Neural cell (in vitro differentiated cells): ENCODE measurements at regions not wholly inside any gene's neighbourhood (a gene's known extent, or its start where the extent isn't known, plus 50 kb on each side); places are given as distances from the start of the nearest gene placed in this dataset.

Source experiments
- H2AFZ ChIP-seq: fragments of 200-600, 300-800 bp; sonication (generic), shearing (Covaris generic); 2 replicates; pipeline ENCODE4 v1.6.0; 2014; ENCODE audit warnings: low read depth, mild to moderate bottlenecking, antibody characterized with exemption, low read length, moderate library complexity
- H3F3A ChIP-seq: fragments of 200-600 bp; shearing (Covaris generic); 2 replicates; pipeline ENCODE4 v1.6.1; 2016; ENCODE audit warnings: mild to moderate bottlenecking, moderate library complexity, mixed read lengths, antibody characterized with exemption, low read length; ENCODE audit not compliant: insufficient read depth, poor library complexity, severe bottlenecking
- H3K27ac ChIP-seq: fragments of 200-600, 300-800 bp; sonication (generic), shearing (Covaris generic); 2 replicates; pipeline ENCODE4 v1.5.1; 2014; ENCODE audit warnings: mild to moderate bottlenecking, low read length, moderate library complexity
- H3K27me3 ChIP-seq: fragments of 300-800, 200-600 bp; sonication (generic), shearing (Covaris generic); 2 replicates; pipeline ENCODE4 v1.6.0; 2014; ENCODE audit warnings: mild to moderate bottlenecking, low read depth, low read length, moderate library complexity; ENCODE audit not compliant: insufficient read depth
- H3K36me3 ChIP-seq: fragments of 300-800, 200-600 bp; sonication (generic), shearing (Covaris generic); 2 replicates; pipeline ENCODE4 v1.5.1; 2014; ENCODE audit warnings: mild to moderate bottlenecking, antibody characterized with exemption, low read length, moderate library complexity; ENCODE audit not compliant: insufficient read depth
- H3K4me2 ChIP-seq: fragments of 300-800, 200-600 bp; sonication (generic), shearing (Covaris generic); 2 replicates; pipeline ENCODE4 v1.6.0; 2014; ENCODE audit warnings: mild to moderate bottlenecking, low read length
- H3K4me3 ChIP-seq: fragments of 300-800, 200-600 bp; sonication (generic), shearing (Covaris generic); 2 replicates; pipeline ENCODE4 v1.5.1; 2014; ENCODE audit warnings: mild to moderate bottlenecking, low read length, moderate library complexity
- H3K79me2 ChIP-seq: fragments of 200-600 bp; shearing (Covaris generic); replicated peaks from 2 replicates; pipeline ENCODE4 v1.6.0; 2014; ENCODE audit warnings: mild to moderate bottlenecking, low read length, moderate library complexity; ENCODE audit not compliant: insufficient read depth
- H3K9ac ChIP-seq: fragments of 300-800, 200-600 bp; sonication (generic), shearing (Covaris generic); 2 replicates; pipeline ENCODE4 v1.6.1; 2016; ENCODE audit warnings: mild to moderate bottlenecking, low read length, mixed read lengths
- H3K9me2 ChIP-seq: fragments of 200-600 bp; shearing (Covaris generic); 2 replicates; pipeline ENCODE4 v1.6.1; 2016; ENCODE audit warnings: mild to moderate bottlenecking, low read length, mixed read lengths; ENCODE audit not compliant: insufficient read depth
- H3K9me3 ChIP-seq: fragments of 200-600, 300-800 bp; sonication (generic), shearing (Covaris generic); 2 replicates; pipeline ENCODE4 v1.6.1; 2016; ENCODE audit warnings: mild to moderate bottlenecking, mixed run types, low read length, moderate library complexity, mixed read lengths
- H4K20me1 ChIP-seq: fragments of 200-600 bp; shearing (Covaris generic); 2 replicates; pipeline ENCODE4 v1.6.1; 2016; ENCODE audit warnings: mild to moderate bottlenecking, mixed run types; ENCODE audit not compliant: insufficient read depth
- EP300 ChIP-seq: fragments of 450-650 bp; conservative IDR thresholded peaks from 2 replicates; pipeline ENCODE4 v1.6.1; 2014; ENCODE audit warnings: antibody characterized with exemption, mild to moderate bottlenecking, moderate library complexity; ENCODE audit not compliant: poor library complexity, severe bottlenecking
- EZH2 ChIP-seq: fragments of 200-600, 300-800 bp; shearing (Covaris generic), sonication (generic); IDR thresholded peaks from 2 replicates; pipeline ENCODE4 v1.6.1; 2014; ENCODE audit warnings: antibody characterized with exemption, low read length, borderline replicate concordance, mild to moderate bottlenecking; ENCODE audit not compliant: insufficient read depth, poor library complexity, severe bottlenecking
- MXI1 ChIP-seq: fragments of 450-650 bp; conservative IDR thresholded peaks from 2 replicates; pipeline ENCODE4 v1.6.1; 2014; ENCODE audit warnings: antibody characterized with exemption, mild to moderate bottlenecking; ENCODE audit not compliant: poor library complexity, severe bottlenecking
- POLR2AphosphoS5 ChIP-seq: IDR thresholded peaks from 2 replicates; pipeline ENCODE4 v1.6.1; 2012
- RAD21 ChIP-seq: fragments of 450-650 bp; conservative IDR thresholded peaks from 2 replicates; pipeline ENCODE4 v1.6.1; 2014; ENCODE audit warnings: antibody characterized with exemption, mild to moderate bottlenecking, moderate library complexity
- SMC3 ChIP-seq: fragments of 450-650 bp; conservative IDR thresholded peaks from 2 replicates; pipeline ENCODE4 v1.6.1; 2014; ENCODE audit warnings: antibody characterized with exemption, mild to moderate bottlenecking, moderate library complexity; ENCODE audit not compliant: poor library complexity
- TAF1 ChIP-seq: IDR thresholded peaks from 2 replicates; pipeline ENCODE4 v1.6.1; 2012; ENCODE audit warnings: low read depth
- TF ChIP-seq, protein P1 (sequence below): IDR thresholded peaks from 2 replicates; pipeline ENCODE4 v1.6.1; 2012; ENCODE audit warnings: borderline replicate concordance
- TF ChIP-seq, protein P2 (sequence below): fragments of 450-650 bp; IDR thresholded peaks from 2 replicates; pipeline ENCODE4 v1.5.1; 2014; ENCODE audit warnings: antibody characterized with exemption, mild to moderate bottlenecking, moderate library complexity; ENCODE audit not compliant: poor library complexity, severe bottlenecking

DNA sequence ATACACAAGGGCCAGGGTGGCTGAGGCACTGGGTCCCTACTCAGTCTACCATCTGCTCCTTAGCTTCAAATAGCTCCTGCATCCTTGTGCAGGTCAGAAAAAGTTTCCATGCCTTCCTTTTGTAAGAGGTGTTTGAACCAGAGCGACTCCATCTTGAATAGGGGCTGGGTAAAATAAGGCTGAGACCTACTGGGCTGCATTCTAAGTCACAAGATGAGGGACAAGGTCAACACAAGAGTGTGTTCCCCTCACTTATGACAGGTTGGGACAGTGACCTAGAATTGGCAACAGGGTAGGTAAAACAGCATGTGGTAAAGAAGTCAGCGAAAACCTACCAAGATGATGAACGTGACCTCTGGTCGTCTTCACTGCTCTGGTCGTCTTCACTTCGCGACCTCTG, 120.5 kb downstream of the KCNK1 start:
- no peaks in the 10 kb centered on the region for H3K79me2 ChIP-seq
- H3K4me2 ChIP-seq = no peak overlapping the region
- no peak overlapping the region for H3K4me3 ChIP-seq
- no peaks in the 10 kb centered on the region for H4K20me1 ChIP-seq
- no peak overlapping the region for H2AFZ ChIP-seq
- no peaks in the 10 kb centered on the region for H3K9me3 ChIP-seq
- H3K27me3 ChIP-seq = no peaks in the 10 kb centered on the region
- TF ChIP-seq, protein P1, sequence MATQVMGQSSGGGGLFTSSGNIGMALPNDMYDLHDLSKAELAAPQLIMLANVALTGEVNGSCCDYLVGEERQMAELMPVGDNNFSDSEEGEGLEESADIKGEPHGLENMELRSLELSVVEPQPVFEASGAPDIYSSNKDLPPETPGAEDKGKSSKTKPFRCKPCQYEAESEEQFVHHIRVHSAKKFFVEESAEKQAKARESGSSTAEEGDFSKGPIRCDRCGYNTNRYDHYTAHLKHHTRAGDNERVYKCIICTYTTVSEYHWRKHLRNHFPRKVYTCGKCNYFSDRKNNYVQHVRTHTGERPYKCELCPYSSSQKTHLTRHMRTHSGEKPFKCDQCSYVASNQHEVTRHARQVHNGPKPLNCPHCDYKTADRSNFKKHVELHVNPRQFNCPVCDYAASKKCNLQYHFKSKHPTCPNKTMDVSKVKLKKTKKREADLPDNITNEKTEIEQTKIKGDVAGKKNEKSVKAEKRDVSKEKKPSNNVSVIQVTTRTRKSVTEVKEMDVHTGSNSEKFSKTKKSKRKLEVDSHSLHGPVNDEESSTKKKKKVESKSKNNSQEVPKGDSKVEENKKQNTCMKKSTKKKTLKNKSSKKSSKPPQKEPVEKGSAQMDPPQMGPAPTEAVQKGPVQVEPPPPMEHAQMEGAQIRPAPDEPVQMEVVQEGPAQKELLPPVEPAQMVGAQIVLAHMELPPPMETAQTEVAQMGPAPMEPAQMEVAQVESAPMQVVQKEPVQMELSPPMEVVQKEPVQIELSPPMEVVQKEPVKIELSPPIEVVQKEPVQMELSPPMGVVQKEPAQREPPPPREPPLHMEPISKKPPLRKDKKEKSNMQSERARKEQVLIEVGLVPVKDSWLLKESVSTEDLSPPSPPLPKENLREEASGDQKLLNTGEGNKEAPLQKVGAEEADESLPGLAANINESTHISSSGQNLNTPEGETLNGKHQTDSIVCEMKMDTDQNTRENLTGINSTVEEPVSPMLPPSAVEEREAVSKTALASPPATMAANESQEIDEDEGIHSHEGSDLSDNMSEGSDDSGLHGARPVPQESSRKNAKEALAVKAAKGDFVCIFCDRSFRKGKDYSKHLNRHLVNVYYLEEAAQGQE = no peak
- TF ChIP-seq EP300 (no peak), TAF1 (no peak), SMC3 (no peak), POLR2AphosphoS5 (no peak), RAD21 (no peak), EZH2 (no peak), MXI1 (no peak)
- TF ChIP-seq, protein P2, sequence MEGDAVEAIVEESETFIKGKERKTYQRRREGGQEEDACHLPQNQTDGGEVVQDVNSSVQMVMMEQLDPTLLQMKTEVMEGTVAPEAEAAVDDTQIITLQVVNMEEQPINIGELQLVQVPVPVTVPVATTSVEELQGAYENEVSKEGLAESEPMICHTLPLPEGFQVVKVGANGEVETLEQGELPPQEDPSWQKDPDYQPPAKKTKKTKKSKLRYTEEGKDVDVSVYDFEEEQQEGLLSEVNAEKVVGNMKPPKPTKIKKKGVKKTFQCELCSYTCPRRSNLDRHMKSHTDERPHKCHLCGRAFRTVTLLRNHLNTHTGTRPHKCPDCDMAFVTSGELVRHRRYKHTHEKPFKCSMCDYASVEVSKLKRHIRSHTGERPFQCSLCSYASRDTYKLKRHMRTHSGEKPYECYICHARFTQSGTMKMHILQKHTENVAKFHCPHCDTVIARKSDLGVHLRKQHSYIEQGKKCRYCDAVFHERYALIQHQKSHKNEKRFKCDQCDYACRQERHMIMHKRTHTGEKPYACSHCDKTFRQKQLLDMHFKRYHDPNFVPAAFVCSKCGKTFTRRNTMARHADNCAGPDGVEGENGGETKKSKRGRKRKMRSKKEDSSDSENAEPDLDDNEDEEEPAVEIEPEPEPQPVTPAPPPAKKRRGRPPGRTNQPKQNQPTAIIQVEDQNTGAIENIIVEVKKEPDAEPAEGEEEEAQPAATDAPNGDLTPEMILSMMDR = no peak
- H3K27ac ChIP-seq = no peak overlapping the region
- no peaks in the 10 kb centered on the region for H3K36me3 ChIP-seq
- no peak overlapping the region for H3K9ac ChIP-seq
- H3K9me2 ChIP-seq = no peaks in the 10 kb centered on the region
- H3F3A ChIP-seq = no peaks in the 10 kb centered on the region

DNA sequence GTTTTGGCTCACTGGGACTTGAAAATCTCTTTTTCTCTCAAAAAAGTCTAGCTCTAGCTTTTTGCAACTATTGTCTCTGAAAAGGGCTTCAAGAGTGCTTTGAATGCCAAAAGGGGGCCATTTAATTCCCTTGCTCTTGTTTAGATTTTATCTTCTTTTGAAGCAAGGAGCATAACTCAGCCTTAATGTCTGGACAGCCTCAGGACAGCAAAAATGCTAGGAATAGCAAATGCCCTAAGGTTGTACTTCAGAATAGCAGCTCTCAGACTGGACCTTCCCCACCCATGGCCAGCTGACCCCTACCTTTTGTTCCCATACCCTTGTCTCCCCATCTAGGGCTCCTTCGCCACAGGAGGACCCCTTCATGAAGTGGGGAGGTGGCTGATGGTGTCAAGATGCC, 121.4 kb downstream of the KCNK1 start:
- Histone ChIP-seq H2AFZ (no peak overlapping the region), H3K27ac (no peak overlapping the region), H3K9me3 (no peaks in the 10 kb centered on the region), H4K20me1 (no peaks in the 10 kb centered on the region), H3K9me2 (no peaks in the 10 kb centered on the region), H3K36me3 (no peaks in the 10 kb centered on the region), H3K27me3 (no peaks in the 10 kb centered on the region), H3F3A (no peaks in the 10 kb centered on the region), H3K4me3 (no peak overlapping the region), H3K4me2 (no peak overlapping the region), H3K79me2 (no peaks in the 10 kb centered on the region), H3K9ac (no peak overlapping the region)
- TF ChIP-seq POLR2AphosphoS5 = no peak
- TF ChIP-seq, protein P2 = no peak
- TF ChIP-seq MXI1 = no peak
- TF ChIP-seq RAD21 = no peak
- no peak for TF ChIP-seq SMC3
- TF ChIP-seq EP300 = no peak
- TF ChIP-seq TAF1 = no peak
- TF ChIP-seq, protein P1 = no peak
- no peak for TF ChIP-seq EZH2
